VCaP (cell line): ENCODE measurements at regions not wholly inside any gene's neighbourhood (a gene's known extent, or its start where the extent isn't known, plus 50 kb on each side); places are given as distances from the start of the nearest gene placed in this dataset.

ENCODE experiments used
- H3K27ac ChIP-seq: fragments of 450-650 bp; 2 replicates; pipeline ENCODE4 v1.5.1; 2017
- CTCF ChIP-seq: fragments of 450-650 bp; conservative IDR thresholded peaks from 2 replicates; pipeline ENCODE4 v1.5.1; 2017; ENCODE audit warnings: mild to moderate bottlenecking, moderate library complexity

GRCh38 chr4:153109296-153109849 lies 94.9 kb upstream of the TRIM2 start:
- TF ChIP-seq CTCF: no peak
- H3K27ac ChIP-seq: no peak overlapping the region

- no peak overlapping the region for H3K27ac ChIP-seq
- no peak for TF ChIP-seq CTCF
Observed at GRCh38 chr4:153110739-153111138, 93.5 kb upstream of the TRIM2 start.

- H3K27ac ChIP-seq: no peak overlapping the region
- TF ChIP-seq CTCF: no peak
Observed at GRCh38 chr4:153111426-153112040, 92.7 kb upstream of the TRIM2 start.

GRCh38 chr4:153112041-153112441 lies 92.2 kb upstream of the TRIM2 start:
- TF ChIP-seq CTCF: no peak
- no peak overlapping the region for H3K27ac ChIP-seq

- no peak overlapping the region for H3K27ac ChIP-seq
- TF ChIP-seq CTCF: no peak
Observed at GRCh38 chr4:153113061-153113837, 91.0 kb upstream of the TRIM2 start.

GRCh38 chr4:153113838-153114105 lies 90.5 kb upstream of the TRIM2 start:
- TF ChIP-seq CTCF: no peak
- no peak overlapping the region for H3K27ac ChIP-seq

- H3K27ac ChIP-seq: no peak overlapping the region
- no peak for TF ChIP-seq CTCF
Observed at GRCh38 chr4:153114771-153115321, 89.4 kb upstream of the TRIM2 start.
